ENCODE measurements at regions not wholly inside any gene's neighbourhood (a gene's known extent, or its start where the extent isn't known, plus 50 kb on each side); places are given as distances from the start of the nearest gene placed in this dataset.

- TF ChIP-seq, protein P1, sequence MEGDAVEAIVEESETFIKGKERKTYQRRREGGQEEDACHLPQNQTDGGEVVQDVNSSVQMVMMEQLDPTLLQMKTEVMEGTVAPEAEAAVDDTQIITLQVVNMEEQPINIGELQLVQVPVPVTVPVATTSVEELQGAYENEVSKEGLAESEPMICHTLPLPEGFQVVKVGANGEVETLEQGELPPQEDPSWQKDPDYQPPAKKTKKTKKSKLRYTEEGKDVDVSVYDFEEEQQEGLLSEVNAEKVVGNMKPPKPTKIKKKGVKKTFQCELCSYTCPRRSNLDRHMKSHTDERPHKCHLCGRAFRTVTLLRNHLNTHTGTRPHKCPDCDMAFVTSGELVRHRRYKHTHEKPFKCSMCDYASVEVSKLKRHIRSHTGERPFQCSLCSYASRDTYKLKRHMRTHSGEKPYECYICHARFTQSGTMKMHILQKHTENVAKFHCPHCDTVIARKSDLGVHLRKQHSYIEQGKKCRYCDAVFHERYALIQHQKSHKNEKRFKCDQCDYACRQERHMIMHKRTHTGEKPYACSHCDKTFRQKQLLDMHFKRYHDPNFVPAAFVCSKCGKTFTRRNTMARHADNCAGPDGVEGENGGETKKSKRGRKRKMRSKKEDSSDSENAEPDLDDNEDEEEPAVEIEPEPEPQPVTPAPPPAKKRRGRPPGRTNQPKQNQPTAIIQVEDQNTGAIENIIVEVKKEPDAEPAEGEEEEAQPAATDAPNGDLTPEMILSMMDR (conservative IDR thresholded peaks at IDR 0.05; ENCODE audit: low read depth, low read length): no peak
- no peak for DNase-seq (ENCODE audit: low read depth)
- no peak overlapping the region for H3K4me3 ChIP-seq (ENCODE audit: low read length)
Measured at GRCh38 chr10:129094861-129095260, 372.2 kb upstream of the MGMT start.

DNA sequence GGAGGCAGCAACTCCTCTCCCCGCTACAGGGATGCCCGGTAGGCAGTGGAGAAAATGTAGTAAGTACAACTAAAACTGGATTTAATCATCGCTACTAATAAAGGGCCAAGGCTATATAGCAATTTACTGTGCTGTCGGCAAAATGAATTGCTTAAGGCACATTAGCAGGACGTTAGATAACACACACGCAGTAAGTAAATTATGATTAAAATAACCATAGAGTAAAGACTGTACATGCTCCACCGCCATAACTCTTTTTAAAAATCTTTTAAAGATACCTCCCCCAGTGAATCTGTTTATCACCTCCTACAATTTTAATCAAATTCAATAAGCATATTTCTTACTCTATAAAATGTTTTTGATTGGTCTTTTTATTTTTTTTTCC lies 371.4 kb upstream of the MGMT start:
- H3K4me3 ChIP-seq (ENCODE audit: low read length): no peak overlapping the region
- no peak for DNase-seq (ENCODE audit: low read depth)
- TF ChIP-seq, protein P1 (conservative IDR thresholded peaks at IDR 0.05; ENCODE audit: low read depth, low read length): no peak

- TF ChIP-seq, protein P1 (conservative IDR thresholded peaks at IDR 0.05; ENCODE audit: low read depth, low read length): no peak
Measured at GRCh38 chr10:129096065-129096984, 370.7 kb upstream of the MGMT start.

DNA sequence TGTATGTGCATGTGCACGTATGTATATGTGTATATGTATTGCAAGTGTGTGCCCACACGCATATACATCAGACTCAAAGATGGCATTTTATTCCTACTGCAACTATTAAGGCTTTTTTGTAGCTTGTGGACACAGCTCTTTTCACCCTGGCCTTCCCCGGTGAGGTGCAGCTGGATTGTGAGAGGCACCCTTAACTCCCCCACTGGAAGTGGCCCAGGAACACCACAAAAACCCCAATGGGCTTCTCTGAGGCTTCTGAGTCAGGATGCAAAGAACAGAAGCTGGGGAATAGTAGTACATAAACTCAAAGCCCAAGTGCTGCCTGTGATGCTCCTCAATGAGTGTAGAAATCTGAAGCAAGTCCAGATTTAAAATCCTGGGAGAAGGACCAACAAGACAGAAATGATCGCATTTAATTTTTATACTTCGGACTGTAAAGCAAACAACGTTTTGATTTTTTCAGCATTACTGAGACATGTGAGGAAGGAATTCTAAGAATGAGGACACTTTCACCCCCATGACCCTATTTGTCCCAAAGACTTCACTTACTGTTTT lies 369.2 kb upstream of the MGMT start:
- TF ChIP-seq, protein P1 (conservative IDR thresholded peaks at IDR 0.05; ENCODE audit: low read depth, low read length): no peak
- DNase-seq (ENCODE audit: low read depth): no peak
- H3K4me3 ChIP-seq (ENCODE audit: low read length): no peak overlapping the region

More at GRCh38 chr10:129096065-129096984, 370.7 kb upstream of the MGMT start:
- no peak for DNase-seq (ENCODE audit: low read depth)
- no peak overlapping the region for H3K4me3 ChIP-seq (ENCODE audit: low read length)

DNA sequence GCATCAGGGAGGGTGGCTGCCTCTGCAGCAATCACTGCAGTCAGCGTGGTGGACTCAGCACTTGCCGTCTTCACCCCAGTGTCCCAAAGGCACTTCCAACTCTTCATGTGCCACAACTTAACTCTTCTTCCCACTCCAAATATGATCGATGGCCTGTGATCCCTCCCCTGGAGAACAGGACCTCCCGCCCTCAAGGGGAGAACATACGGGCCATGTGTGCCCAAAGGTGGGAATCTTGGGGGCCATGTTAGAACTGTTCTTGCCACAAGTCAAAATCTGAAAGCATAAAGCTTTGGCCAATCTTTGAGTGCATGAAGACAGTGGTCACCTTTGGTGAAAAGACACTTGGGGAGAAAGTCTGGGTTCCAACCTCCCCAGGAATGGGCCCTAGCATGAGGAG lies 368.5 kb upstream of the MGMT start:
- no peak overlapping the region for H3K4me3 ChIP-seq (ENCODE audit: low read length)
- TF ChIP-seq, protein P1 (conservative IDR thresholded peaks at IDR 0.05; ENCODE audit: low read depth, low read length): no peak
- no peak for DNase-seq (ENCODE audit: low read depth)

GRCh38 chr10:129099486-129099885 lies 367.6 kb upstream of the MGMT start:
- TF ChIP-seq, protein P1 (conservative IDR thresholded peaks at IDR 0.05; ENCODE audit: low read depth, low read length): no peak
- DNase-seq (ENCODE audit: low read depth): no peak
- H3K4me3 ChIP-seq (ENCODE audit: low read length): no peak overlapping the region

DNA sequence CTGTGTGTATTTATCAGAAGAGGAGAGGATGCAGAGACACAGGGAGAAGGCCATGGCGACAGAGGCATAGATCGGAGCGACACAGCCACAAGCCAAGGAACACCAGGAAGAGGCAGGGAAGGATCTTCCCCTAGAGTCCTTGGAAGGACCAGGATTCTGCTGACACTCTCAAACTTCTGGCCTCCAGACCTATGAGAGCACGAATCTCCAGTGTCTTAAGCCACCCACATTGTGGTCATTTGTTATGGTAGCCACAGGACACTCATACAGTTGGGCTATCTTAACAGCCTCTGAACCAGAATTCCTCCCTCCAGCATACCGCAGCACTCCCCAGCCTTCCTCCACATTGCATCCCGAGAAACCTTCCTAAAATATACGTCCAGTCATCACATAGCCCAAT lies 367.0 kb upstream of the MGMT start:
- TF ChIP-seq, protein P1 (conservative IDR thresholded peaks at IDR 0.05; ENCODE audit: low read depth, low read length): no peak
- DNase-seq (ENCODE audit: low read depth): no peak
- H3K4me3 ChIP-seq (ENCODE audit: low read length): no peak overlapping the region
